ENCODE measurements at regions not wholly inside any gene's neighbourhood (a gene's known extent, or its start where the extent isn't known, plus 50 kb on each side); places are given as distances from the start of the nearest gene placed in this dataset.

GRCh38 chr9:84054341-84055010, 73.9 kb downstream of the RMI1 start:
- TF ChIP-seq CTCF (conservative IDR thresholded peaks at IDR 0.05; ENCODE audit: low read length): no peak
- H3K4me3 ChIP-seq (ENCODE audit: low read length): no peak overlapping the region
- DNase-seq (ENCODE audit: low read depth): no peak

DNA sequence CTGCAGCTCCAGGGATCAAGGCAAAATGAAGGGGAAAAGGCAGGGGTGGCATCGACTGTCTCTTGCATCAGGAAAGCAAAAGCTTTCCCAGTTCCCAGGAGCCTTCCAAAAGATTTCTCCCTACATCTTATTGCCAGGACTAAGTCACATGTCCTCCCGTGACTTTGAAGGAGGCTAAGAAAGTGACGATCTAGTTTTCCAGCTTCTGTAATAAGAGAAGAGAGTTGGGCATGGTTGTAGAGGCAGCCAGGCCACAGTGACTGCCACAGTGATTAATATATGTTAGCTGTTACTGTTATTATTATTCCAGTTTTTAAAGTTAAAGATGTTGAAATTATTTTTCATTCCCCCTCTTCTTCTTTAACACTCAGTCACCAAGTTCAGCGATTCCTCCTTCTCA, 77.1 kb downstream of the RMI1 start:
- TF ChIP-seq CTCF (conservative IDR thresholded peaks at IDR 0.05; ENCODE audit: low read length): no peak
- no peak overlapping the region for H3K4me3 ChIP-seq (ENCODE audit: low read length)
- no peak for DNase-seq (ENCODE audit: low read depth)

GRCh38 chr9:84059936-84060335, 79.3 kb downstream of the RMI1 start:
- H3K4me3 ChIP-seq (ENCODE audit: low read length): no peak overlapping the region
- TF ChIP-seq CTCF (conservative IDR thresholded peaks at IDR 0.05; ENCODE audit: low read length): no peak
- peak; percentile 3 for DNase-seq (ENCODE audit: low read depth)

DNA sequence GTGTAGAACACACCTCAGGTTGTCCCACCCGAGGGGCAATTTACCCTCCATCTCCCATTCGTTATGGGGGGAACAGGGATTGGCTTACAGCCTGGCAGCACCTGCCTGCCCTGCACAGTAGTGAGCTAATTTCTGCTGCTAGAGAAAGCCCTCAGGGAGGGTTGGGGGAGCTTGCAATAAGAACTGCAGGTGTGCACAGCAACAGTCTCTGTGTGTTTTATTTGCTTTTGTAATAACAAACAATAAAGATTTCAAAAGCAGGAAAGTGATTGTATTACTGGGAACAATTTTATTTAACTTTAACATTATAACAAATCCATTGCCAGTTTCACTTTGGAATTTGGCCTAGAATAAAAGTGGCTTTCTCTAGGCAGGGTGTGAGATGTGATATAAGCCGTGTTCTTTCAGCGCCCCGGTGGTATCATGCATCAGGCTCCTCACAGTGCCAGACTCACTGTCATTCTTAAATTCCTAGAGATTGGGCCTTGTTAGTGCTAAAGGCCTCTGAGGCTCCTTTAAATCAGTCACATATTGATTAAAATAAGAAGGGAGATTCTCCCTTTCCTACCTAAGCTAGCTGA, 81.1 kb downstream of the RMI1 start:
- no peak for DNase-seq (ENCODE audit: low read depth)
- no peak for TF ChIP-seq CTCF (conservative IDR thresholded peaks at IDR 0.05; ENCODE audit: low read length)
- H3K4me3 ChIP-seq (ENCODE audit: low read length): no peak overlapping the region

DNA sequence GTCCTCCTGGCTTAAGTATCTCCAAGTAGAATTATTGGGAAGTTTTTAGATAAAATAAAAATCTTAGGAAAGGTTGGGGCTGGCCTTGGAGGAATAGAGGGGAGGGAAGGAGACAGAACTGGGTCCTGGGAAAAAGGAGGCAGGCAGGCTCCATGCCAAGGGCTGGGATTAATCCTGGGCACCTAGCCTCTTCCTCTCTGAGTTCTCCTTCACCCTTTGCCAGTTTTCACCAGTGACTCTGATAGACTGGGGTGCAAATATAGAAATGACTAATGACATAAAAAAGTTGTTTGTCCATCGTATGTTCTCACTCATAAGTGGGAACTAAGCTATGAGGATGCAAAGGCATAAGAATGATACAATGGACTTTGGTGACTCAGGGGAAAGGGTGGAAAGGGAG, 81.9 kb downstream of the RMI1 start:
- no peak for DNase-seq (ENCODE audit: low read depth)
- H3K4me3 ChIP-seq (ENCODE audit: low read length): no peak overlapping the region
- no peak for TF ChIP-seq CTCF (conservative IDR thresholded peaks at IDR 0.05; ENCODE audit: low read length)

GRCh38 chr9:84067821-84068220, 87.2 kb downstream of the RMI1 start:
- H3K4me3 ChIP-seq (ENCODE audit: low read length): no peak overlapping the region
- TF ChIP-seq CTCF (conservative IDR thresholded peaks at IDR 0.05; ENCODE audit: low read length): no peak
- no peak for DNase-seq (ENCODE audit: low read depth)

DNA sequence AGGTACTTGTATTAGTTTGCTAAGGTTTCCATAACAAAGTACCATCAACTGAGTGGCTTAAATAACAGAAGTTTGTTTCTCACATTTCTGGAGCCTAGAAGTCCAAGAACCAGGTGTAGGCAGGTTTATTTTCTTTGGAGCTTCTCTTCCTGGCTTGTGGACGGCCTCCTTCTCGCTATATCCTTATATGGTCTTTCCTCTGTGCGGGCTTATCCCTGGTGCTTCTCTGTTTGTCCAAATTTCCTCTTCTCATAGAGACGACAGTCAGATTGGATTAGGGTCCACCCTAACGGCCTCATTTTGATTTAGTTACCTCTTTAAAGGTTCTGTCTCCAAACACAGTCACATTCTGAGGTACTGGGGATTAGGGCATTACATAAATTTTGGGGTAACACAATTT, 88.3 kb downstream of the RMI1 start:
- H3K4me3 ChIP-seq (ENCODE audit: low read length): no peak overlapping the region
- no peak for DNase-seq (ENCODE audit: low read depth)
- TF ChIP-seq CTCF (conservative IDR thresholded peaks at IDR 0.05; ENCODE audit: low read length): no peak
